ENCODE measurements at regions not wholly inside any gene's neighbourhood (a gene's known extent, or its start where the extent isn't known, plus 50 kb on each side); places are given as distances from the start of the nearest gene placed in this dataset.
A peak's percentile ranks its signal among the peaks of the same experiment; 100 is the strongest.
"Not testable (repeated sequence)": the region's sequence is repeated elsewhere in the genome, so short reads cannot be mapped to it uniquely, and the experiment has no call there.

GRCh38 chr20:52031563-52032303 lies 159.8 kb downstream of the ZFP64 start:
- no peak for TF ChIP-seq EZH2 (IDR thresholded peaks at IDR 0.05; ENCODE audit: borderline replicate concordance, low read depth, low read length, severe bottlenecking)
- TF ChIP-seq CTCF (IDR thresholded peaks at IDR 0.05; ENCODE audit: borderline replicate concordance, extremely low read depth, low read length, poor library complexity, severe bottlenecking) = no peak
- peak overlapping the region; percentile 13; the same call in 1 of the 2 replicates for H3K27ac ChIP-seq (ENCODE audit: low read length)
- no peaks in the 10 kb centered on the region for H3K36me3 ChIP-seq (ENCODE audit: insufficient read depth, low read length)
- H3K4me2 ChIP-seq (ENCODE audit: insufficient read depth, low read length) = no peak overlapping the region
- H3K9ac ChIP-seq (ENCODE audit: low read depth, low read length) = no peak overlapping the region
- H3K9me3 ChIP-seq (ENCODE audit: insufficient read depth, low read length, severe bottlenecking) = no peaks in the 10 kb centered on the region
- DNase-seq (no peak), ATAC-seq (ENCODE audit: insufficient read depth, low read depth) (peak; percentile 61)
- H3K79me2 ChIP-seq (ENCODE audit: insufficient read depth, low read length) = no peaks in the 10 kb centered on the region
- no peaks in the 10 kb centered on the region for H4K20me1 ChIP-seq (ENCODE audit: insufficient read depth, low read length)
- no peaks in the 10 kb centered on the region for H3K27me3 ChIP-seq (ENCODE audit: insufficient read depth, low read length, poor library complexity)
- H2AFZ ChIP-seq (ENCODE audit: low read depth, low read length) = no peak overlapping the region
- H3K4me3 ChIP-seq (ENCODE audit: low read depth in 1 of 2, low read length in 2 of 2) = no peak overlapping the region
- H3K4me1 ChIP-seq (ENCODE audit: insufficient read depth, low read length) = peaks cover 17% of the 10 kb centered on the region

- no peak for DNase-seq
- H3K4me1 ChIP-seq (ENCODE audit: insufficient read depth, low read length) = peaks cover 17% of the 10 kb centered on the region
- 0 out of 2 replicates have a peak overlapping the region, but pooled peaks have one; percentile 2 for H3K27ac ChIP-seq (ENCODE audit: low read length)
- H3K27me3 ChIP-seq (ENCODE audit: insufficient read depth, low read length, poor library complexity) = no peaks in the 10 kb centered on the region
- no peak overlapping the region for H3K4me3 ChIP-seq (ENCODE audit: low read depth in 1 of 2, low read length in 2 of 2)
- no peak for ATAC-seq (ENCODE audit: insufficient read depth, low read depth)
- no peak overlapping the region for H3K9ac ChIP-seq (ENCODE audit: low read depth, low read length)
- no peaks in the 10 kb centered on the region for H3K9me3 ChIP-seq (ENCODE audit: insufficient read depth, low read length, severe bottlenecking)
- H3K4me2 ChIP-seq (ENCODE audit: insufficient read depth, low read length) = no peak overlapping the region
- TF ChIP-seq EZH2 (IDR thresholded peaks at IDR 0.05; ENCODE audit: borderline replicate concordance, low read depth, low read length, severe bottlenecking) (no peak), CTCF (IDR thresholded peaks at IDR 0.05; ENCODE audit: borderline replicate concordance, extremely low read depth, low read length, poor library complexity, severe bottlenecking) (no peak)
- H4K20me1 ChIP-seq (ENCODE audit: insufficient read depth, low read length) = no peaks in the 10 kb centered on the region
- no peak overlapping the region for H2AFZ ChIP-seq (ENCODE audit: low read depth, low read length)
- no peaks in the 10 kb centered on the region for H3K79me2 ChIP-seq (ENCODE audit: insufficient read depth, low read length)
- no peaks in the 10 kb centered on the region for H3K36me3 ChIP-seq (ENCODE audit: insufficient read depth, low read length)
These were observed 160.4 kb downstream of the ZFP64 start for GRCh38 chr20:52031206-52031562.

DNA sequence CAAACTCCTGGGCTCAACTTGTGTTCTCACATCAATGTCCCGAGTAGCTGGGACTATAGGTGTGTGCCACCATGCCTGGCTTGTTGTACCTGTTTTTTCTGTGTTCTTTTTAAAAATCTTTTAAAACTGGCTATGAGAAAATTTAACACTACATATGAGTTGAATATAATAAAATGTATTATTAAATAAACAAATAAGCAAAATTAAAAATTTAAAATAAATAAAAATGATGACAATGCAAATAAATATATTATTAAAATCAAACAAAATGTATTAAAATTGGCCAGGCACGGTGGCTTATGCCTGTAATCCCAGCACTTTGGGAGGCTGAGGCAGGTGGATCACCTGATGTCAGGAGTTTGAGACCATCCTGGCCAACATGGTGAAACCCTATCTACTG lies 162.4 kb downstream of the ZFP64 start:
- H4K20me1 ChIP-seq (ENCODE audit: insufficient read depth, low read length); DNase-seq; H3K9ac ChIP-seq (ENCODE audit: low read depth, low read length); ATAC-seq (ENCODE audit: insufficient read depth, low read depth); H3K36me3 ChIP-seq (ENCODE audit: insufficient read depth, low read length); H3K79me2 ChIP-seq (ENCODE audit: insufficient read depth, low read length); H3K4me2 ChIP-seq (ENCODE audit: insufficient read depth, low read length); H3K4me3 ChIP-seq (ENCODE audit: low read depth in 1 of 2, low read length in 2 of 2); H2AFZ ChIP-seq (ENCODE audit: low read depth, low read length); H3K27ac ChIP-seq (ENCODE audit: low read length); H3K9me3 ChIP-seq (ENCODE audit: insufficient read depth, low read length, severe bottlenecking); H3K27me3 ChIP-seq (ENCODE audit: insufficient read depth, low read length, poor library complexity): not testable (repeated sequence)
- peaks cover 17% of the 10 kb centered on the region for H3K4me1 ChIP-seq (ENCODE audit: insufficient read depth, low read length)

GRCh38 chr20:52025938-52026337 lies 165.6 kb downstream of the ZFP64 start:
- H3K79me2 ChIP-seq (ENCODE audit: insufficient read depth, low read length) = no peaks in the 10 kb centered on the region
- H2AFZ ChIP-seq (ENCODE audit: low read depth, low read length) = no peak overlapping the region
- no peak for DNase-seq
- no peaks in the 10 kb centered on the region for H3K36me3 ChIP-seq (ENCODE audit: insufficient read depth, low read length)
- H4K20me1 ChIP-seq (ENCODE audit: insufficient read depth, low read length) = no peaks in the 10 kb centered on the region
- H3K9me3 ChIP-seq (ENCODE audit: insufficient read depth, low read length, severe bottlenecking) = no peaks in the 10 kb centered on the region
- no peak overlapping the region for H3K4me3 ChIP-seq (ENCODE audit: low read depth in 1 of 2, low read length in 2 of 2)
- TF ChIP-seq EZH2 (IDR thresholded peaks at IDR 0.05; ENCODE audit: borderline replicate concordance, low read depth, low read length, severe bottlenecking) = no peak
- no peak for TF ChIP-seq CTCF (IDR thresholded peaks at IDR 0.05; ENCODE audit: borderline replicate concordance, extremely low read depth, low read length, poor library complexity, severe bottlenecking)
- no peak overlapping the region for H3K9ac ChIP-seq (ENCODE audit: low read depth, low read length)
- no peak overlapping the region for H3K4me2 ChIP-seq (ENCODE audit: insufficient read depth, low read length)
- H3K27me3 ChIP-seq (ENCODE audit: insufficient read depth, low read length, poor library complexity) = no peaks in the 10 kb centered on the region
- no peak overlapping the region for H3K27ac ChIP-seq (ENCODE audit: low read length)
- peaks cover 3% of the 10 kb centered on the region; the same call in 1 of the 2 replicates for H3K4me1 ChIP-seq (ENCODE audit: insufficient read depth, low read length)
- ATAC-seq (ENCODE audit: insufficient read depth, low read depth) = no peak

All from DND-41 (cell line).